ENCODE measurements at regions not wholly inside any gene's neighbourhood (a gene's known extent, or its start where the extent isn't known, plus 50 kb on each side); places are given as distances from the start of the nearest gene placed in this dataset.

GRCh38 chr16:86777381-86777946 is 199.1 kb downstream of the FOXL1 start:
- DNase-seq, result no peak

GRCh38 chr16:86778108-86778745 is 199.9 kb downstream of the FOXL1 start:
- DNase-seq, result no peak

- no peak for DNase-seq
Measured at GRCh38 chr16:86778978-86779377, 200.6 kb downstream of the FOXL1 start.

GRCh38 chr16:86781046-86781445 is 202.7 kb downstream of the FOXL1 start:
- no peak for DNase-seq

GRCh38 chr16:86783636-86784626 is 205.6 kb downstream of the FOXL1 start:
- DNase-seq, result no peak

GRCh38 chr16:86786338-86786737 is 208.0 kb downstream of the FOXL1 start:
- no peak for DNase-seq

GRCh38 chr16:86786994-86787393 is 208.6 kb downstream of the FOXL1 start:
- no peak for DNase-seq

- no peak for DNase-seq
Measured at GRCh38 chr16:86787538-86787937, 209.2 kb downstream of the FOXL1 start.

- DNase-seq, result no peak
Measured at GRCh38 chr16:86789621-86790051, 211.3 kb downstream of the FOXL1 start.

GRCh38 chr16:86791287-86792035 is 213.1 kb downstream of the FOXL1 start:
- no peak for DNase-seq

- no peak for DNase-seq
Measured at GRCh38 chr16:86794216-86794864, 216.0 kb downstream of the FOXL1 start.

GRCh38 chr16:86797700-86798099 is 219.4 kb downstream of the FOXL1 start:
- DNase-seq, result no peak

- DNase-seq, result no peak
Measured at GRCh38 chr16:86798247-86799041, 220.1 kb downstream of the FOXL1 start.

- DNase-seq, result no peak
Measured at GRCh38 chr16:86799367-86799766, 221.0 kb downstream of the FOXL1 start.

GRCh38 chr16:86800894-86801293 is 222.5 kb downstream of the FOXL1 start:
- DNase-seq, result no peak

- DNase-seq, result no peak
Measured at GRCh38 chr16:86802013-86802412, 223.7 kb downstream of the FOXL1 start.

GRCh38 chr16:86805188-86805587 is 226.8 kb downstream of the FOXL1 start:
- no peak for DNase-seq

GRCh38 chr16:86806181-86806837 is 228.0 kb downstream of the FOXL1 start:
- no peak for DNase-seq

GRCh38 chr16:86806838-86807351 is 228.5 kb downstream of the FOXL1 start:
- DNase-seq, result no peak

- no peak for DNase-seq
Measured at GRCh38 chr16:86808863-86809444, 230.6 kb downstream of the FOXL1 start.
